Transverse colon (tissue), 4 donors: ENCODE measurements at regions not wholly inside any gene's neighbourhood (a gene's known extent, or its start where the extent isn't known, plus 50 kb on each side); places are given as distances from the start of the nearest gene placed in this dataset.

Experiments
- DNase-seq: peaks from one replicate; pipeline ENCODE4 v3.0.0-alpha.2; 2019
- H3K27ac ChIP-seq, 4 donors: fragments of 200-600 bp; sonication (generic); 2 replicates each; pipeline ENCODE4 v1.5.1; 2016 to 2018; ENCODE audit warnings: inconsistent platforms in 4 of 4
- H3K27me3 ChIP-seq: fragments of 200-600 bp; sonication (generic); 2 replicates; pipeline ENCODE4 v1.5.1; 2017; ENCODE audit warnings: inconsistent platforms
- H3K36me3 ChIP-seq, 4 donors: fragments of 200-600 bp; sonication (generic); 2 replicates each; pipeline ENCODE4 v1.5.1; 2017 to 2019; ENCODE audit warnings: inconsistent platforms in 4 of 4
- H3K4me1 ChIP-seq, 4 donors: fragments of 200-600 bp; sonication (generic); 2 replicates each; pipeline ENCODE4 v1.5.1; 2017 to 2020; ENCODE audit warnings: inconsistent platforms in 4 of 4
- H3K4me3 ChIP-seq, 4 donors: fragments of 200-600 bp; sonication (generic); 1 replicate in 1 of 4; 2 replicates in 3 of 4; pipeline versions ENCODE4 v1.5.1 to v1.6.1; 2017 to 2019; ENCODE audit warnings: inconsistent platforms in 4 of 4
- H3K9me3 ChIP-seq, 2 donors: fragments of 200-600 bp; sonication (generic); 2 replicates each; pipeline ENCODE4 v1.5.1; 2017 to 2019; ENCODE audit warnings: inconsistent platforms in 2 of 2
- CTCF ChIP-seq, 5 experiments: fragments of 200-600 bp in 3 of 5; fragments of 450-650 bp in 2 of 5; sonication (generic) in 3 of 5; IDR thresholded peaks; 1 replicate in 2 of 5; 2 replicates in 3 of 5; pipeline ENCODE4 v1.5.1; 2016 to 2017; ENCODE audit warnings: antibody characterized with exemption in 5 of 5, inconsistent platforms in 3 of 5, mild to moderate bottlenecking in 2 of 5, moderate library complexity in 1 of 5
- EP300 ChIP-seq: sonication (generic); formaldehyde crosslinking; IDR thresholded peaks from one replicate; pipeline ENCODE4 v1.6.1; 2017; ENCODE audit warnings: antibody characterized with exemption, low read depth
- POLR2A ChIP-seq: fragments of 450-650 bp; IDR thresholded peaks from one replicate; pipeline ENCODE4 v1.6.1; 2016; ENCODE audit warnings: antibody characterized with exemption, mild to moderate bottlenecking, moderate library complexity
- POLR2AphosphoS5 ChIP-seq, 3 donors: sonication (generic); formaldehyde crosslinking; IDR thresholded peaks; one replicate each; pipeline ENCODE4 v1.6.1; 2016; ENCODE audit warnings: antibody characterized with exemption in 3 of 3
- WGBS, 2 donors: methylation state at CpG; one replicate each; pipeline ENCODE4 v1.1.5; 2018; ENCODE audit warnings: low coverage in 1 of 2; 5-methylcytosine and 5-hydroxymethylcytosine counted together
- in situ Hi-C, 4 donors: fragments of 200-750 bp; cut with MboI; loops; one replicate each; pipeline versions ENCODE4 v1.15.0 to v1.15.1; 2017; ENCODE audit warnings: low sequenced_read_pairs in 3 of 4, low pct_ligation_motif_present in 1 of 4, low pct_unique_long_range_greater_than_20kb in 1 of 4
- intact Hi-C: fragments of 100-400 bp; cut with DNase I; formaldehyde crosslinking; loops from one replicate; pipeline ENCODE4 v1.15.1; 2023; ENCODE audit warnings: low total_unique reads

- Histone ChIP-seq H3K4me1 (no peaks in the 10 kb centered on the region), H3K27ac (no peak overlapping the region), H3K4me3 (no peak overlapping the region), H3K9me3 (peaks cover 0 to 4% of the 10 kb centered on the region in 2 donors), H3K27me3 (no peaks in the 10 kb centered on the region), H3K36me3 (no peaks in the 10 kb centered on the region)
- DNase-seq = no peak
- WGBS, 2 donors = 0% methylated on average over 1 of the region's 1 CpG
- TF ChIP-seq POLR2AphosphoS5 (IDR thresholded peaks at IDR 0.05) = no peak
- no peak for TF ChIP-seq CTCF (IDR thresholded peaks at IDR 0.05)
- intact Hi-C loops = no loop called here
- in situ Hi-C loops = no loop called here
Observed at GRCh38 chr2:192473331-192473730, 278.6 kb upstream of the TMEFF2 start.

- H3K27me3 ChIP-seq = no peaks in the 10 kb centered on the region
- no peak overlapping the region for H3K4me3 ChIP-seq
- H3K9me3 ChIP-seq = peaks cover 0 to 4% of the 10 kb centered on the region in 2 donors
- intact Hi-C loops (no loop called here), in situ Hi-C loops (no loop called here)
- H3K27ac ChIP-seq = no peak overlapping the region
- H3K4me1 ChIP-seq = no peaks in the 10 kb centered on the region
- DNase-seq = no peak
- TF ChIP-seq POLR2AphosphoS5 (IDR thresholded peaks at IDR 0.05) (no peak), CTCF (IDR thresholded peaks at IDR 0.05) (no peak), POLR2A (no peak), EP300 (no peak)
- H3K36me3 ChIP-seq = no peaks in the 10 kb centered on the region
Observed at GRCh38 chr2:192471982-192472381, 277.2 kb upstream of the TMEFF2 start.

- in situ Hi-C loops (no loop called here), intact Hi-C loops (no loop called here)
- Histone ChIP-seq H3K27ac (no peak overlapping the region), H3K36me3 (no peaks in the 10 kb centered on the region), H3K9me3 (peaks cover 0 to under 1% of the 10 kb centered on the region in 2 donors), H3K4me3 (no peak overlapping the region), H3K27me3 (no peaks in the 10 kb centered on the region), H3K4me1 (no peaks in the 10 kb centered on the region)
- TF ChIP-seq POLR2A (no peak), CTCF (IDR thresholded peaks at IDR 0.05) (no peak), POLR2AphosphoS5 (IDR thresholded peaks at IDR 0.05) (no peak), EP300 (no peak)
- WGBS, 2 donors = 70 to 73% methylated on average over 1 of the region's 1 CpG
- DNase-seq = no peak
Observed at GRCh38 chr2:192469612-192470011, 274.9 kb upstream of the TMEFF2 start.

GRCh38 chr2:192467953-192468660 is 273.4 kb upstream of the TMEFF2 start:
- Histone ChIP-seq H3K4me1 (no peaks in the 10 kb centered on the region), H3K27me3 (no peaks in the 10 kb centered on the region), H3K36me3 (no peaks in the 10 kb centered on the region), H3K27ac (no peak overlapping the region), H3K9me3 (no peaks in the 10 kb centered on the region), H3K4me3 (no peak overlapping the region)
- in situ Hi-C loops (no loop called here), intact Hi-C loops (no loop called here)
- 54 to 69% methylated on average over 3 to 4 of the region's 4 CpGs for WGBS, 2 donors
- DNase-seq = no peak
- no peak for TF ChIP-seq POLR2A
- TF ChIP-seq EP300 = no peak
- no peak for TF ChIP-seq POLR2AphosphoS5 (IDR thresholded peaks at IDR 0.05)
- TF ChIP-seq CTCF (IDR thresholded peaks at IDR 0.05) = no peak
